H7 (cell line): ENCODE measurements at regions not wholly inside any gene's neighbourhood (a gene's known extent, or its start where the extent isn't known, plus 50 kb on each side); places are given as distances from the start of the nearest gene placed in this dataset.
"Not testable (repeated sequence)": the region's sequence is repeated elsewhere in the genome, so short reads cannot be mapped to it uniquely, and the experiment has no call there.

Experiments used
- DNase-seq: peaks from one replicate; pipeline ENCODE4 v3.0.0; 2012
- H3K27me3 ChIP-seq: 2 replicates; pipeline ENCODE4 v1.6.0; 2011; ENCODE audit warnings: mild to moderate bottlenecking, low read length; ENCODE audit not compliant: control insufficient read depth, insufficient read depth
- H3K36me3 ChIP-seq: replicated peaks from 2 replicates; pipeline ENCODE4 v1.5.1; 2011; ENCODE audit warnings: low read length; ENCODE audit not compliant: control insufficient read depth, insufficient read depth
- H3K4me3 ChIP-seq: 2 replicates; pipeline ENCODE4 v1.5.1; 2011; ENCODE audit warnings: low read depth, mild to moderate bottlenecking, control low read depth, low read length, moderate library complexity; ENCODE audit not compliant: insufficient read depth

- not testable (repeated sequence) for H3K36me3 ChIP-seq, DNase-seq, H3K4me3 ChIP-seq, H3K27me3 ChIP-seq
Observed at GRCh38 chr11:11715075-11715474, 93.3 kb upstream of the GALNT18 start.

GRCh38 chr11:11710556-11710955 is 88.8 kb upstream of the GALNT18 start:
- Histone ChIP-seq H3K36me3 (no peaks in the 10 kb centered on the region), H3K4me3 (no peak overlapping the region), H3K27me3 (no peaks in the 10 kb centered on the region)
- DNase-seq, result peak; percentile 7

- Histone ChIP-seq H3K36me3 (no peaks in the 10 kb centered on the region), H3K4me3 (no peak overlapping the region), H3K27me3 (no peaks in the 10 kb centered on the region)
- DNase-seq, result no peak
Observed at GRCh38 chr11:11709447-11710239, 87.8 kb upstream of the GALNT18 start.

- DNase-seq, result no peak
- H3K36me3 ChIP-seq, result no peaks in the 10 kb centered on the region
Observed at GRCh38 chr11:11708256-11708655, 86.5 kb upstream of the GALNT18 start.

GRCh38 chr11:11706028-11706427 is 84.2 kb upstream of the GALNT18 start:
- H3K27me3 ChIP-seq, result no peaks in the 10 kb centered on the region
- H3K4me3 ChIP-seq, result no peak overlapping the region
- H3K36me3 ChIP-seq, result no peaks in the 10 kb centered on the region
- no peak for DNase-seq

More at GRCh38 chr11:11708256-11708655, 86.5 kb upstream of the GALNT18 start:
- Histone ChIP-seq H3K27me3 (no peaks in the 10 kb centered on the region), H3K4me3 (no peak overlapping the region)

GRCh38 chr11:11703885-11704284 is 82.1 kb upstream of the GALNT18 start:
- no peak for DNase-seq
- H3K4me3 ChIP-seq, result no peak overlapping the region

GRCh38 chr11:11701070-11701469 is 79.3 kb upstream of the GALNT18 start:
- DNase-seq, result no peak
- Histone ChIP-seq H3K36me3 (no peaks in the 10 kb centered on the region), H3K4me3 (no peak overlapping the region), H3K27me3 (no peaks in the 10 kb centered on the region)

More at GRCh38 chr11:11703885-11704284, 82.1 kb upstream of the GALNT18 start:
- no peaks in the 10 kb centered on the region for H3K36me3 ChIP-seq
- H3K27me3 ChIP-seq, result no peaks in the 10 kb centered on the region

GRCh38 chr11:11697796-11698195 is 76.0 kb upstream of the GALNT18 start:
- Histone ChIP-seq H3K27me3 (no peaks in the 10 kb centered on the region), H3K36me3 (no peaks in the 10 kb centered on the region), H3K4me3 (no peak overlapping the region)
- no peak for DNase-seq

- no peaks in the 10 kb centered on the region for H3K36me3 ChIP-seq
- H3K27me3 ChIP-seq, result no peaks in the 10 kb centered on the region
- DNase-seq, result no peak
- no peak overlapping the region for H3K4me3 ChIP-seq
Observed at GRCh38 chr11:11691296-11692151, 69.7 kb upstream of the GALNT18 start.

GRCh38 chr11:11681536-11681935 is 59.7 kb upstream of the GALNT18 start:
- H3K27me3 ChIP-seq, result no peaks in the 10 kb centered on the region

GRCh38 chr11:11677672-11678356 is 56.0 kb upstream of the GALNT18 start:
- Histone ChIP-seq H3K36me3 (no peaks in the 10 kb centered on the region), H3K27me3 (no peaks in the 10 kb centered on the region), H3K4me3 (no peak overlapping the region)
- DNase-seq, result no peak

More at GRCh38 chr11:11681536-11681935, 59.7 kb upstream of the GALNT18 start:
- H3K36me3 ChIP-seq, result no peaks in the 10 kb centered on the region
- H3K4me3 ChIP-seq, result no peak overlapping the region
- no peak for DNase-seq

- H3K36me3 ChIP-seq, result no peaks in the 10 kb centered on the region
- DNase-seq, result no peak
- H3K4me3 ChIP-seq, result no peak overlapping the region
- no peaks in the 10 kb centered on the region for H3K27me3 ChIP-seq
Observed at GRCh38 chr11:11675671-11676181, 53.9 kb upstream of the GALNT18 start.

- DNase-seq, result no peak
- Histone ChIP-seq H3K4me3 (no peak overlapping the region), H3K36me3 (no peaks in the 10 kb centered on the region), H3K27me3 (no peaks in the 10 kb centered on the region)
Observed at GRCh38 chr11:11672789-11673188, 51.0 kb upstream of the GALNT18 start.

- H3K36me3 ChIP-seq, result no peaks in the 10 kb centered on the region
- H3K4me3 ChIP-seq, result no peak overlapping the region
- DNase-seq, result no peak
- no peaks in the 10 kb centered on the region for H3K27me3 ChIP-seq
Observed at GRCh38 chr11:11672101-11672500, 50.3 kb upstream of the GALNT18 start.
